ENCODE measurements at regions not wholly inside any gene's neighbourhood (a gene's known extent, or its start where the extent isn't known, plus 50 kb on each side); places are given as distances from the start of the nearest gene placed in this dataset.
A peak's percentile ranks its signal among the peaks of the same experiment; 100 is the strongest.
"Not testable (repeated sequence)": the region's sequence is repeated elsewhere in the genome, so short reads cannot be mapped to it uniquely, and the experiment has no call there.

- DNase-seq (ENCODE audit: low read depth), result no peak
Observed at GRCh38 chr10:31123946-31124345, 92.3 kb upstream of the ZNF438 start.

- DNase-seq (ENCODE audit: low read depth), result no peak
Observed at GRCh38 chr10:31124852-31125251, 93.2 kb upstream of the ZNF438 start.

- DNase-seq (ENCODE audit: low read depth), result no peak
Observed at GRCh38 chr10:31125789-31126188, 94.1 kb upstream of the ZNF438 start.

- DNase-seq (ENCODE audit: low read depth), result no peak
Observed at GRCh38 chr10:31126593-31126992, 94.9 kb upstream of the ZNF438 start.

GRCh38 chr10:31128536-31128935 lies 96.9 kb upstream of the ZNF438 start:
- no peak for DNase-seq (ENCODE audit: low read depth)

- peak; percentile 69 for DNase-seq (ENCODE audit: low read depth)
Observed at GRCh38 chr10:31129271-31129670, 97.6 kb upstream of the ZNF438 start.

- DNase-seq (ENCODE audit: low read depth), result no peak
Observed at GRCh38 chr10:31129880-31130405, 98.3 kb upstream of the ZNF438 start.

- DNase-seq (ENCODE audit: low read depth), result no peak
Observed at GRCh38 chr10:31130406-31130805, 98.7 kb upstream of the ZNF438 start.

- no peak for DNase-seq (ENCODE audit: low read depth)
Observed at GRCh38 chr10:31131251-31131650, 99.6 kb upstream of the ZNF438 start.

GRCh38 chr10:31132681-31133244 lies 101.1 kb upstream of the ZNF438 start:
- no peak for DNase-seq (ENCODE audit: low read depth)

GRCh38 chr10:31133251-31133791 lies 101.7 kb upstream of the ZNF438 start:
- DNase-seq (ENCODE audit: low read depth), result no peak

GRCh38 chr10:31133792-31134310 lies 102.2 kb upstream of the ZNF438 start:
- no peak for DNase-seq (ENCODE audit: low read depth)

GRCh38 chr10:31134311-31134952 lies 102.8 kb upstream of the ZNF438 start:
- peak; percentile 87 for DNase-seq (ENCODE audit: low read depth)

GRCh38 chr10:31135171-31135570 lies 103.5 kb upstream of the ZNF438 start:
- no peak for DNase-seq (ENCODE audit: low read depth)

GRCh38 chr10:31135791-31136190 lies 104.1 kb upstream of the ZNF438 start:
- not testable (repeated sequence) for DNase-seq (ENCODE audit: low read depth)

GRCh38 chr10:31136386-31136785 lies 104.7 kb upstream of the ZNF438 start:
- DNase-seq (ENCODE audit: low read depth), result no peak

- DNase-seq (ENCODE audit: low read depth), result no peak
Observed at GRCh38 chr10:31136930-31137885, 105.5 kb upstream of the ZNF438 start.

- DNase-seq (ENCODE audit: low read depth), result no peak
Observed at GRCh38 chr10:31138026-31138553, 106.4 kb upstream of the ZNF438 start.

GRCh38 chr10:31139497-31139896 lies 107.8 kb upstream of the ZNF438 start:
- no peak for DNase-seq (ENCODE audit: low read depth)

GRCh38 chr10:31140716-31141115 lies 109.1 kb upstream of the ZNF438 start:
- no peak for DNase-seq (ENCODE audit: low read depth)

GRCh38 chr10:31142026-31142425 lies 110.4 kb upstream of the ZNF438 start:
- DNase-seq (ENCODE audit: low read depth), result peak; percentile 59
